ENCODE measurements at regions not wholly inside any gene's neighbourhood (a gene's known extent, or its start where the extent isn't known, plus 50 kb on each side); places are given as distances from the start of the nearest gene placed in this dataset.

DNA sequence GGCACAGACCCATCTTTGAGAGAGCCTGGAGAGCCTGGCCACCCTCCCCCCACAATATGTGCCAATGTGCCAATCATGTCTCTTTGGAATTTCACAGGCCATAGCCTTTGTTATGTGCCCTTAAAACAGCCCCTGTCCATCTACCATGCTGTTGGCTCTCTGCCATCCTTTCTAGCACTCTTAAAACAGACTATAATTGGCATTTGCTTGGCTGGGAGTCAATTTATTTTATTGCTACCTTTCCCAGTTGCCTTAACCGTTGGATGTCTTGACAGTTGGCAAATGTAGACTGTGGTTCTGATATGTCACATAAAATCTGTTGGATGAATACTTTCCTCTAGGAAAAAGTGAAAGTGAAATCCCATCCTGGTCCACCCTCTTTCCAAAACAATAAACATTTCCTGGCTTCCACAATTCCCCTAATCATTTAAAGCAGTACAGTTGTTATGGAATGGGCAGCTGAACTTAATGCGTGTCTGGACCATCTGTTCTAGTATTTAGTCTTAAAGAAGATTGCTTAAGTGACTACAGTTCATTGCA, 394.0 kb downstream of the KCNJ2 start:
- no peaks in the 10 kb centered on the region for H3K9me2 ChIP-seq (replicated peaks; ENCODE audit: insufficient read depth, low read length)
- TF ChIP-seq, protein P1, sequence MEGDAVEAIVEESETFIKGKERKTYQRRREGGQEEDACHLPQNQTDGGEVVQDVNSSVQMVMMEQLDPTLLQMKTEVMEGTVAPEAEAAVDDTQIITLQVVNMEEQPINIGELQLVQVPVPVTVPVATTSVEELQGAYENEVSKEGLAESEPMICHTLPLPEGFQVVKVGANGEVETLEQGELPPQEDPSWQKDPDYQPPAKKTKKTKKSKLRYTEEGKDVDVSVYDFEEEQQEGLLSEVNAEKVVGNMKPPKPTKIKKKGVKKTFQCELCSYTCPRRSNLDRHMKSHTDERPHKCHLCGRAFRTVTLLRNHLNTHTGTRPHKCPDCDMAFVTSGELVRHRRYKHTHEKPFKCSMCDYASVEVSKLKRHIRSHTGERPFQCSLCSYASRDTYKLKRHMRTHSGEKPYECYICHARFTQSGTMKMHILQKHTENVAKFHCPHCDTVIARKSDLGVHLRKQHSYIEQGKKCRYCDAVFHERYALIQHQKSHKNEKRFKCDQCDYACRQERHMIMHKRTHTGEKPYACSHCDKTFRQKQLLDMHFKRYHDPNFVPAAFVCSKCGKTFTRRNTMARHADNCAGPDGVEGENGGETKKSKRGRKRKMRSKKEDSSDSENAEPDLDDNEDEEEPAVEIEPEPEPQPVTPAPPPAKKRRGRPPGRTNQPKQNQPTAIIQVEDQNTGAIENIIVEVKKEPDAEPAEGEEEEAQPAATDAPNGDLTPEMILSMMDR (IDR thresholded peaks at IDR 0.05; ENCODE audit: insufficient read depth, low read length, poor library complexity, severe bottlenecking) = no peak
- no peak for TF ChIP-seq EZH2phosphoT487 (conservative IDR thresholded peaks at IDR 0.05; ENCODE audit: low read length)
- no peak overlapping the region for H3K4me2 ChIP-seq (ENCODE audit: low read depth, low read length, poor library complexity, severe bottlenecking)
- H3F3A ChIP-seq (ENCODE audit: insufficient read depth) = no peaks in the 10 kb centered on the region
- no peak overlapping the region for H3K4me3 ChIP-seq (ENCODE audit: insufficient read depth, low read length, poor library complexity, severe bottlenecking)
- no peaks in the 10 kb centered on the region for H3K79me2 ChIP-seq (ENCODE audit: insufficient read depth, low read length)
- no peak overlapping the region for H3K9ac ChIP-seq (ENCODE audit: low read length)
- no peak overlapping the region for H2AFZ ChIP-seq (ENCODE audit: low read depth, low read length, severe bottlenecking)
- H3K36me3 ChIP-seq (ENCODE audit: low read length) = no peaks in the 10 kb centered on the region
- no peaks in the 10 kb centered on the region for H3K27me3 ChIP-seq (ENCODE audit: low read length)
- no peaks in the 10 kb centered on the region for H4K20me1 ChIP-seq (ENCODE audit: low read depth, low read length)
- no peaks in the 10 kb centered on the region for H3K9me3 ChIP-seq (ENCODE audit: insufficient read depth, low read length)
- H3K27ac ChIP-seq (ENCODE audit: low read depth, low read length) = no peak overlapping the region

- Histone ChIP-seq H3F3A (ENCODE audit: insufficient read depth) (no peaks in the 10 kb centered on the region), H3K4me2 (ENCODE audit: low read depth, low read length, poor library complexity, severe bottlenecking) (no peak overlapping the region), H3K36me3 (ENCODE audit: low read length) (no peaks in the 10 kb centered on the region), H3K9me2 (replicated peaks; ENCODE audit: insufficient read depth, low read length) (no peaks in the 10 kb centered on the region), H3K9me3 (ENCODE audit: insufficient read depth, low read length) (no peaks in the 10 kb centered on the region), H3K9ac (ENCODE audit: low read length) (no peak overlapping the region), H3K4me3 (ENCODE audit: insufficient read depth, low read length, poor library complexity, severe bottlenecking) (no peak overlapping the region), H4K20me1 (ENCODE audit: low read depth, low read length) (no peaks in the 10 kb centered on the region), H3K27ac (ENCODE audit: low read depth, low read length) (no peak overlapping the region), H3K27me3 (ENCODE audit: low read length) (no peaks in the 10 kb centered on the region), H3K79me2 (ENCODE audit: insufficient read depth, low read length) (no peaks in the 10 kb centered on the region), H2AFZ (ENCODE audit: low read depth, low read length, severe bottlenecking) (no peak overlapping the region)
- TF ChIP-seq EZH2phosphoT487 (conservative IDR thresholded peaks at IDR 0.05; ENCODE audit: low read length) = no peak
- TF ChIP-seq, protein P1 (IDR thresholded peaks at IDR 0.05; ENCODE audit: insufficient read depth, low read length, poor library complexity, severe bottlenecking) = no peak
Measured at GRCh38 chr17:70564006-70564620, 394.8 kb downstream of the KCNJ2 start.

GRCh38 chr17:70569128-70569527, 399.8 kb downstream of the KCNJ2 start:
- H3K79me2 ChIP-seq (ENCODE audit: insufficient read depth, low read length) = no peaks in the 10 kb centered on the region
- no peak overlapping the region for H3K4me2 ChIP-seq (ENCODE audit: low read depth, low read length, poor library complexity, severe bottlenecking)
- no peaks in the 10 kb centered on the region for H3K9me2 ChIP-seq (replicated peaks; ENCODE audit: insufficient read depth, low read length)
- no peaks in the 10 kb centered on the region for H3K9me3 ChIP-seq (ENCODE audit: insufficient read depth, low read length)
- no peak overlapping the region for H2AFZ ChIP-seq (ENCODE audit: low read depth, low read length, severe bottlenecking)
- no peaks in the 10 kb centered on the region for H3K27me3 ChIP-seq (ENCODE audit: low read length)
- TF ChIP-seq, protein P1 (IDR thresholded peaks at IDR 0.05; ENCODE audit: insufficient read depth, low read length, poor library complexity, severe bottlenecking) = no peak
- TF ChIP-seq EZH2phosphoT487 (conservative IDR thresholded peaks at IDR 0.05; ENCODE audit: low read length) = no peak
- H3K36me3 ChIP-seq (ENCODE audit: low read length) = no peaks in the 10 kb centered on the region
- H3K4me3 ChIP-seq (ENCODE audit: insufficient read depth, low read length, poor library complexity, severe bottlenecking) = no peak overlapping the region
- H3K27ac ChIP-seq (ENCODE audit: low read depth, low read length) = no peak overlapping the region
- no peaks in the 10 kb centered on the region for H4K20me1 ChIP-seq (ENCODE audit: low read depth, low read length)
- no peaks in the 10 kb centered on the region for H3F3A ChIP-seq (ENCODE audit: insufficient read depth)
- H3K9ac ChIP-seq (ENCODE audit: low read length) = no peak overlapping the region
